K562 (cell line): ENCODE measurements at regions not wholly inside any gene's neighbourhood (a gene's known extent, or its start where the extent isn't known, plus 50 kb on each side); places are given as distances from the start of the nearest gene placed in this dataset.

Source experiments
- ATAC-seq: fragments of 200-7000 bp; cut with Tn5 transposase; 3 replicates; pipeline ENCODE4 v1.9.1; 2020; ENCODE audit warnings: moderate library complexity
- BruUV-seq: library from RNA; stranded (reverse); fragments of 400-500 nt; replicated peaks from 2 replicates; lab custom pipeline; 2021; lab: Mats Ljungman, UMichigan
- CTCF ChIA-PET: fragments of 300-600 bp; formaldehyde crosslinking; extraction: SDS; loops from one replicate; lab custom pipeline; 2021; ENCODE audit warnings: low intra/inter-chr PET ratio; lab: Yijun Ruan, JAX
- POLR2A ChIA-PET: fragments of 300-600, 350-650 bp; sonication (Branson Sonifier 250); formaldehyde crosslinking; extraction: SDS; loops from one replicate; lab custom pipeline; 2021; ENCODE audit warnings: antibody characterized with exemption, inconsistent platforms; lab: Yijun Ruan, JAX
- DNase-seq, 4 experiments: peaks; one replicate each; pipeline versions ENCODE4 v3.0.0 to v3.0.0-alpha.2; 2011 to 2018; ENCODE audit warnings: low spot score in 3 of 4, mixed read lengths in 3 of 4; ENCODE audit errors: extremely low read depth in 1 of 4
- FAIRE-seq: peaks from 2 replicates; lab custom pipeline; 2011; peaks lifted over from hg19 to GRCh38; lab: Jason Lieb, UNC
- H2AFZ ChIP-seq: 2 replicates; pipeline ENCODE4 v1.6.0; 2011; ENCODE audit warnings: low read depth, low read length, control low read depth, inconsistent platforms
- H3K27ac ChIP-seq: fragments of 200-600 bp; 3 replicates; pipeline ENCODE4 v1.8.0; 2011; ENCODE audit warnings: low read depth, mild to moderate bottlenecking, control low read depth, inconsistent platforms, low read length, moderate library complexity, mixed read lengths; ENCODE audit errors: extremely low read depth
- H3K27me3 ChIP-seq, 2 experiments: fragments of 300-600 bp in 1 of 2; 2 replicates in 1 of 2; 3 replicates in 1 of 2; pipeline versions ENCODE4 v1.6.0 to v1.8.0; 2011; ENCODE audit warnings: inconsistent platforms in 2 of 2, low read length in 2 of 2, mild to moderate bottlenecking in 1 of 2, mixed read lengths in 1 of 2, moderate library complexity in 1 of 2; ENCODE audit not compliant: control insufficient read depth in 2 of 2, insufficient read depth in 2 of 2
- H3K36me3 ChIP-seq: fragments of 300-600 bp; 3 replicates; pipeline ENCODE4 v1.8.0; 2011; ENCODE audit warnings: mild to moderate bottlenecking, low read length, inconsistent platforms; ENCODE audit not compliant: control insufficient read depth, insufficient read depth
- H3K4me1 ChIP-seq, 2 experiments: fragments of 200-600 bp in 1 of 2; replicated peaks in 1 of 2; 2 replicates in 1 of 2; 3 replicates in 1 of 2; pipeline versions ENCODE4 v1.5.1 to v1.8.0; 2011; ENCODE audit warnings: inconsistent platforms in 2 of 2, low read length in 2 of 2, mild to moderate bottlenecking in 1 of 2, mixed read lengths in 1 of 2, moderate library complexity in 1 of 2; ENCODE audit not compliant: control insufficient read depth in 2 of 2, insufficient read depth in 2 of 2
- H3K4me2 ChIP-seq: 2 replicates; pipeline ENCODE4 v1.6.1; 2011; ENCODE audit warnings: low read length, control low read depth, inconsistent platforms, mixed read lengths; ENCODE audit not compliant: insufficient read depth
- H3K4me3 ChIP-seq: fragments of 200-600 bp; sonication (generic), shearing (Covaris generic); 2 replicates; pipeline ENCODE4 v1.5.1; 2016; ENCODE audit warnings: control low read depth, inconsistent platforms
- H3K79me2 ChIP-seq: fragments of 200-600 bp; 3 replicates; pipeline ENCODE4 v1.8.0; 2011; ENCODE audit warnings: low read length, inconsistent platforms; ENCODE audit not compliant: control insufficient read depth, insufficient read depth
- H3K9ac ChIP-seq, 2 experiments: 2 replicates each; pipeline versions ENCODE4 v1.6.0 to v1.6.1; 2011; ENCODE audit warnings: low read depth in 2 of 2, low read length in 2 of 2, control low read depth in 1 of 2, inconsistent platforms in 1 of 2, mild to moderate bottlenecking in 1 of 2, mixed read lengths in 1 of 2; ENCODE audit not compliant: insufficient read depth in 1 of 2
- H3K9me1 ChIP-seq: one replicate; pipeline ENCODE4 v1.6.0; 2011; ENCODE audit warnings: inconsistent platforms, mild to moderate bottlenecking, low read length, moderate library complexity; ENCODE audit not compliant: control insufficient read depth, insufficient read depth
- H3K9me3 ChIP-seq: replicated peaks from 2 replicates; pipeline ENCODE4 v1.5.1; 2011; ENCODE audit warnings: low read depth, low read length, inconsistent platforms; ENCODE audit not compliant: control insufficient read depth, insufficient read depth
- H4K20me1 ChIP-seq: replicated peaks from 2 replicates; pipeline ENCODE4 v1.6.1; 2011; ENCODE audit warnings: low read length, inconsistent platforms, mixed read lengths; ENCODE audit not compliant: control insufficient read depth, insufficient read depth
- CREB1 ChIP-seq, 2 experiments: sonication (generic) in 1 of 2; formaldehyde crosslinking in 1 of 2; IDR thresholded peaks; 2 replicates each; pipeline versions ENCODE4 v1.6.1 to v1.8.0; 2012 to 2022; ENCODE audit warnings: inconsistent platforms in 1 of 2, mild to moderate bottlenecking in 1 of 2, missing genetic modification reagents in 1 of 2, moderate library complexity in 1 of 2
- ELF4 ChIP-seq: fragments of 450-650 bp; formaldehyde crosslinking; IDR thresholded peaks from 2 replicates; pipeline ENCODE4 v1.4.0; 2022; ENCODE audit warnings: missing genetic modification characterization
- ETS2 ChIP-seq: IDR thresholded peaks from 2 replicates; pipeline ENCODE4 v1.6.1; 2016; ENCODE audit warnings: borderline replicate concordance, missing genetic modification characterization, mild to moderate bottlenecking, moderate library complexity, missing compliant biosample characterization; ENCODE audit not compliant: poor library complexity, severe bottlenecking
- FOS ChIP-seq: IDR thresholded peaks from 3 replicates; pipeline ENCODE4 v1.6.1; 2011; ENCODE audit not compliant: insufficient read length; ENCODE audit errors: extremely low read depth
- GATAD2B ChIP-seq: fragments of 450-650 bp; IDR thresholded peaks from 2 replicates; pipeline ENCODE4 v1.6.1; 2017; ENCODE audit warnings: mild to moderate bottlenecking, borderline replicate concordance
- JUND ChIP-seq, 2 experiments: IDR thresholded peaks; 2 replicates in 1 of 2; 3 replicates in 1 of 2; pipeline ENCODE4 v1.6.1; 2011; ENCODE audit warnings: borderline replicate concordance in 2 of 2, low read depth in 2 of 2, low read length in 2 of 2, improper control_type of control experiment in 1 of 2, missing biosample characterization in 1 of 2, missing genetic modification characterization in 1 of 2, missing genetic modification reagents in 1 of 2
- NR4A1 ChIP-seq, 2 experiments: fragments of 250-450 bp in 1 of 2; fragments of 450-650 bp in 1 of 2; sonication (Bioruptor Pico) in 1 of 2; IDR thresholded peaks; 2 replicates each; pipeline versions ENCODE4 v1.4.0 to v1.6.1; 2016 to 2020; ENCODE audit warnings: mild to moderate bottlenecking in 2 of 2, missing compliant biosample characterization in 1 of 2, missing genetic modification characterization in 1 of 2, moderate library complexity in 1 of 2
- POLR3G ChIP-seq: IDR thresholded peaks from 2 replicates; pipeline ENCODE4 v1.6.1; 2011; ENCODE audit not compliant: insufficient read length, insufficient replicate concordance; ENCODE audit errors: extremely low read depth
- PYGO2 ChIP-seq: fragments of 450-650 bp; IDR thresholded peaks from 2 replicates; pipeline ENCODE4 v1.6.1; 2016; ENCODE audit warnings: mild to moderate bottlenecking, missing genetic modification characterization, moderate library complexity, missing compliant biosample characterization
- SP1 ChIP-seq: sonication (generic); formaldehyde crosslinking; IDR thresholded peaks from 2 replicates; pipeline ENCODE4 v1.8.1; 2022; ENCODE audit warnings: mild to moderate bottlenecking, missing genetic modification reagents
- WGBS: fragments of 100-300 bp; shearing (Covaris generic); methylation state at CpG from one replicate; pipeline ENCODE4 v1.1.6; 2016; ENCODE audit warnings: low coverage, mixed read lengths; ENCODE audit not compliant: insufficient coverage; ENCODE audit errors: missing lambda C conversion rate; 5-methylcytosine and 5-hydroxymethylcytosine counted together
- in situ Hi-C: fragments of 300-500 bp; cut with MboI; formaldehyde crosslinking; loops from 4 replicates; pipeline ENCODE4 v1.15.0; 2018; ENCODE audit warnings: inconsistent platforms, mixed read lengths
- intact Hi-C: fragments of 100-400 bp; cut with micrococcal nuclease; formaldehyde crosslinking; loops from 2 replicates; pipeline ENCODE4 v1.14.2; 2022

DNA sequence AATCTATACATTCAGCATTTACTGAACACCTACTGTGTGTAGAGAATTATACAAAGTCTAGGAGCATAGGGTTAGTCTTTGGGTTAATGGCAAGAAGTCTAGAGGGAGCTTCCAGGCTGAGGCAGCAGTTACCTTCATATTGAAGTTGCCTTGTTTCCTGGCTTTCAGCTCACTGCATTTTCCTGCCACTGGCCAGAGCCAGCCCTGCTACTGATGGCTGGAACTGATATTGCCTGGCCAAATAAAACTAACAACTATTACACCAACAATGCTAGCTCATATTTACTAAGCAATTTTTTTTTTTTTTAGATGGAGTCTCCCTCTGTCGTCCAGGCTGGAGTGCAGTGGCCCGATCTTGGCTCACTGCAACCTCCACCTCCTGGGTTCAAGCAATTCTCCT, 165.7 kb upstream of the ITGB1 start (continued):
- no peak for TF ChIP-seq ELF4

- Histone ChIP-seq H3K27me3 (peaks cover 11 to 19% of the 10 kb centered on the region in 2 experiments), H4K20me1 (no peaks in the 10 kb centered on the region), H2AFZ (no peak overlapping the region), H3K4me1 (no peaks in the 10 kb centered on the region; a peak in 1 of 5 replicates), H3K9ac (no peak overlapping the region), H3K4me3 (no peak overlapping the region)
- CTCF ChIA-PET: no interaction called here
- in situ Hi-C loops: no loop called here
- ATAC-seq: no peak
- 0% methylated on average over 12 of the region's 12 CpGs for WGBS
- no peak for DNase-seq
- BruUV-seq: no TSS peak
- intact Hi-C loops: no loop called here
- TF ChIP-seq JUND (IDR thresholded peaks at IDR 0.05; ENCODE audit: borderline replicate concordance, low read depth, low read length) (no peak), JUND (tag; IDR thresholded peaks at IDR 0.05; ENCODE audit: borderline replicate concordance, low read depth, low read length) (no peak), NR4A1 (CRISPR knock-in tag; IDR thresholded peaks at IDR 0.05) (no peak), NR4A1 (tag; IDR thresholded peaks at IDR 0.05) (no peak), CREB1 (IDR thresholded peaks at IDR 0.05) (no peak), CREB1 (CRISPR knock-in tag; IDR thresholded peaks at IDR 0.05) (no peak), GATAD2B (no peak), POLR3G (no peak), PYGO2 (tag) (no peak), ETS2 (no peak), SP1 (CRISPR knock-in tag) (no peak), FOS (no peak)
- TF ChIP-seq, all 486 proteins: peak for 0
- Histone ChIP-seq H3K9me1 (no peaks in the 10 kb centered on the region), H3K36me3 (no peaks in the 10 kb centered on the region), H3K4me2 (no peak overlapping the region), H3K9me3 (no peaks in the 10 kb centered on the region), H3K79me2 (no peaks in the 10 kb centered on the region), H3K27ac (no peak overlapping the region)
- no peak for FAIRE-seq
- POLR2A ChIA-PET: no interaction called here
Measured at GRCh38 chr10:33122014-33122809, 164.2 kb upstream of the ITGB1 start.
